ENCODE measurements at regions not wholly inside any gene's neighbourhood (a gene's known extent, or its start where the extent isn't known, plus 50 kb on each side); places are given as distances from the start of the nearest gene placed in this dataset.

DNA sequence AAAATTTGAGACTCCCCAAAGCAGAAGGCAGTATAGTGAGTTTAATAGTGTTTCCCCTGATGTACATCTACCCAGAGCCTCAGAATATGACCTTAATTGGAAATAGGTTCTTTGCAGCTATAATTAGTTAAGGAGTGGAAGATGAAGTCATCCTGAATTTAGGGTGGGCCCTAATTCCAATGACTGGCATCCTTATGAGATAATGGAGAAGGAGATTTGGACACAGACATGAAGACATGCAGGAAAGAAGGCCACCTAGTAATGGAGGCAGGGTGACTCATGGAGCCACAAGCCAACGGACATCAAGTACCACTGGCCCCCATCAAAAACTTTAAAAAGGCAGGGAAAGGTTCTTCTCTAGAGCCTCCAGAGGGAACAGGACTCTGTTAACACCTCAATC lies 308.9 kb downstream of the TXNL1 start:
- no TSS peak for BruUV-seq (replicated peaks)
- no peaks in the 10 kb centered on the region for H3K9me3 ChIP-seq
- H3K36me3 ChIP-seq (ENCODE audit: control insufficient read depth, insufficient read depth, low read length), result no peaks in the 10 kb centered on the region
- H3K4me3 ChIP-seq (ENCODE audit: low read depth, low read length), result no peak overlapping the region
- ChIA-PET CTCF (no interaction called here), POLR2A (no interaction called here)
- H3K4me1 ChIP-seq, result no peaks in the 10 kb centered on the region
- H3K9me3 Mint-ChIP-seq (ENCODE audit: unreplicated experiment), result no peaks in the 10 kb centered on the region
- no peak overlapping the region for H3K4me3 Mint-ChIP-seq (ENCODE audit: unreplicated experiment)
- H3K36me3 Mint-ChIP-seq (ENCODE audit: insufficient read depth, unreplicated experiment), result no peaks in the 10 kb centered on the region
- TF ChIP-seq CTCF (IDR thresholded peaks at IDR 0.05; ENCODE audit: insufficient read depth in 1 of 2, low read depth in 1 of 2, low read length in 1 of 2, severe bottlenecking in 1 of 2, unreplicated experiment in 1 of 2), result no peak
- H3K27me3 Mint-ChIP-seq (ENCODE audit: insufficient read depth, unreplicated experiment), result peaks cover 10% of the 10 kb centered on the region
- intact Hi-C loops (cut with micrococcal nuclease; ENCODE audit: unreplicated experiment), result no loop called here
- no peaks in the 10 kb centered on the region for H3K4me1 Mint-ChIP-seq (ENCODE audit: low read depth, unreplicated experiment)
- H3K27me3 ChIP-seq (replicated peaks; ENCODE audit: control insufficient read depth, insufficient read depth, low read length), result no peaks in the 10 kb centered on the region
- no peak overlapping the region for H3K27ac Mint-ChIP-seq (ENCODE audit: unreplicated experiment)
- no peak for DNase-seq

DNA sequence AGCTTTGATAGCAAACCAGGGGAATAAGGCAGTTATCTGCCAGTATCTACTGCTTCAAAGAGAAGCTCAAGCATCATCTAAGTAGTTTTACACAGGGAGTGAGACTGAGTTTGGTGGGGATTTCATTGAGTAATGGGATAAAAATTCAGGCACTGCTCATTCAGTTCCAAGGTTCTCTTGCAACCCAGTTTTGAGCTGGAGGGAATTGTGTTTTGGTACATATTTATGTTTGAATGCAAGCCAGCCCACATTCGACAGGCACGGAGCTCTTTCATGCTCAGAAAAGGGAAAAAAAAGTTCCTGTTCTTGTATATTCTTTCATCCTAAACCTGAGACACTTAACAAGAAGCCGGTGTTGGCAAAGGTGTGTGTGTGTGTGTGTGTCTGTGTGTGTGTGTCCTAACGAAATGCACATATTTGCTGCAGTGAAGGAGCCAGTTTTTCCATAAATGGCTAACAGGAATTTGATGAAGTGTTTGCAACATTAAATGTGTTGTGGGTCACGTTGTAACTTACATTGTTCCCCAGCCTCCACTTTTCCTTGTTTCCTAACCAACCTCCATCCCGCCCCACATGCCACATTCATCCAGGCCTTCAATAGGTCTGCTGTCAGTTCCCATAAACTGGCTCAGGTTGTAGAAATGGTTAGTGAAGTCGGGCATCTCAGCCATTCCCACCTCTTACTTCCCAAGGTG lies 311.1 kb downstream of the TXNL1 start:
- Histone ChIP-seq H3K4me1 (no peaks in the 10 kb centered on the region), H3K36me3 (ENCODE audit: control insufficient read depth, insufficient read depth, low read length) (no peaks in the 10 kb centered on the region), H3K27me3 (replicated peaks; ENCODE audit: control insufficient read depth, insufficient read depth, low read length) (no peaks in the 10 kb centered on the region), H3K4me3 (ENCODE audit: low read depth, low read length) (no peak overlapping the region), H3K9me3 (no peaks in the 10 kb centered on the region)
- no peak overlapping the region for H3K4me3 Mint-ChIP-seq (ENCODE audit: unreplicated experiment)
- no peak for TF ChIP-seq CTCF (IDR thresholded peaks at IDR 0.05; ENCODE audit: insufficient read depth in 1 of 2, low read depth in 1 of 2, low read length in 1 of 2, severe bottlenecking in 1 of 2, unreplicated experiment in 1 of 2)
- intact Hi-C loops (cut with micrococcal nuclease; ENCODE audit: unreplicated experiment), result no loop called here
- CTCF ChIA-PET, result no interaction called here
- BruUV-seq (replicated peaks), result no TSS peak
- no peaks in the 10 kb centered on the region for H3K9me3 Mint-ChIP-seq (ENCODE audit: unreplicated experiment)
- H3K27ac Mint-ChIP-seq (ENCODE audit: unreplicated experiment), result no peak overlapping the region
- POLR2A ChIA-PET, result no interaction called here
- no peaks in the 10 kb centered on the region for H3K36me3 Mint-ChIP-seq (ENCODE audit: insufficient read depth, unreplicated experiment)
- H3K4me1 Mint-ChIP-seq (ENCODE audit: low read depth, unreplicated experiment), result no peaks in the 10 kb centered on the region
- H3K27me3 Mint-ChIP-seq (ENCODE audit: insufficient read depth, unreplicated experiment), result peaks cover 10% of the 10 kb centered on the region
- no peak for DNase-seq

DNA sequence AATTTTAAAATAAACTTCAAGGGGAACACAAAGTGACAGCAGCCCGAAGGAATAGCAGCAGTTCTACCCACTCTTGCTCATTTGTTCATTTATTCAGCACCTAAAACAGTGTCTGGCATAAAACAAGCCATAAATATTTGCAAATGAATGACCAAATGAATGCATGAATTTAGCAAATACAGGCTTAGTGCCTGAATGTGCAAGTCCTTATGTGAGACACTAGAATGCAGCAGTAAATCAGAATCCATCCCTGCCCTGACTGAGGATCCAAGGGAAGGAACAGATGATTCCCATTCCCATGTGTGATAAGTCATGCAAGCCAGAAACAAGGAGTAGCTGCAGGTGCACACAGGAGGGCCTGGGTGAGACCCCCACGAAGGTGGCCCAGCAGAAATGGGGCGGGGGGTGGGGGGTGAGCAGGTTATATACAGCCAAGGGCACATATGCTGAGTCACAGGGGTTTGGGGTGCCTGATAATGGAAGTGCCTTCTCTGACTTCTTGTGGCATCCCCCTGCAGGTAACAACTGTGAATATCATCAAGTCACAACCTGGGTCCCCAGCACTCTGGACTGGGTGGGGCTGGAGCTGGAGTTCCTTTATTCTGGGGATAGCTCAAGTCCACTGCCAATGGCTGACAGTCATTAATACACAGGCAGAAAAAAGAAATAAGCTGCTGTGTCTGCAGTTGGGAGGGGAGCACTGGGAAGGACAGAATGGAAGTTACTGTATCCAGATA lies 311.9 kb downstream of the TXNL1 start:
- no peak for TF ChIP-seq CTCF (IDR thresholded peaks at IDR 0.05; ENCODE audit: insufficient read depth in 1 of 2, low read depth in 1 of 2, low read length in 1 of 2, severe bottlenecking in 1 of 2, unreplicated experiment in 1 of 2)
- Mint-ChIP-seq H3K4me3 (ENCODE audit: unreplicated experiment) (no peak overlapping the region), H3K27me3 (ENCODE audit: insufficient read depth, unreplicated experiment) (peaks cover 10% of the 10 kb centered on the region), H3K27ac (ENCODE audit: unreplicated experiment) (no peak overlapping the region), H3K9me3 (ENCODE audit: unreplicated experiment) (no peaks in the 10 kb centered on the region), H3K4me1 (ENCODE audit: low read depth, unreplicated experiment) (no peaks in the 10 kb centered on the region), H3K36me3 (ENCODE audit: insufficient read depth, unreplicated experiment) (no peaks in the 10 kb centered on the region)
- H3K4me1 ChIP-seq, result no peaks in the 10 kb centered on the region
- no peaks in the 10 kb centered on the region for H3K27me3 ChIP-seq (replicated peaks; ENCODE audit: control insufficient read depth, insufficient read depth, low read length)
- no peaks in the 10 kb centered on the region for H3K36me3 ChIP-seq (ENCODE audit: control insufficient read depth, insufficient read depth, low read length)
- H3K9me3 ChIP-seq, result no peaks in the 10 kb centered on the region
- BruUV-seq (replicated peaks), result no TSS peak
- intact Hi-C loops (cut with micrococcal nuclease; ENCODE audit: unreplicated experiment), result no loop called here
- no peak overlapping the region for H3K4me3 ChIP-seq (ENCODE audit: low read depth, low read length)
- POLR2A ChIA-PET, result no interaction called here
- DNase-seq, result no peak
- CTCF ChIA-PET, result no interaction called here

Measured in Caco-2 (cell line).